ENCODE measurements at regions not wholly inside any gene's neighbourhood (a gene's known extent, or its start where the extent isn't known, plus 50 kb on each side); places are given as distances from the start of the nearest gene placed in this dataset.
"Not testable (repeated sequence)": the region's sequence is repeated elsewhere in the genome, so short reads cannot be mapped to it uniquely, and the experiment has no call there.

DNA sequence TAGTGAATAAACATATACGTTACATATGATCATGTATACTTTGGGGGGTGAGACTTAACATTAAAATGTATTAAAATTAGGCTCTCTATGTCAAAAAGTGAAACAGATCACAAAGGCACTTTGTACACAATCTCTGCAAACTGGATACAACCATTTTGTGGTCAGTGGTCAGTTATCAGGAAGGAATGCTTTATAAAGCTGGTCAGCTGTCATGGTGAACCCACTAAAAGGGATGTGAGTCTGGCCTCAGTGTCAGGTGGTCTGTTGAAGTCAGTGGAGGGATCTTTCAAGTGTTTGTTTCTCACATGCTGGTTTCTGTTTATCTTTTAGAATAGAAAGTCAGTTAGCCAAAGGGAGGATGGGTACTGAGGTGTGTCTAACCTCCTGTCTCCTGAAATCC, 875.5 kb upstream of the INTU start:
- DNase-seq: no peak

DNA sequence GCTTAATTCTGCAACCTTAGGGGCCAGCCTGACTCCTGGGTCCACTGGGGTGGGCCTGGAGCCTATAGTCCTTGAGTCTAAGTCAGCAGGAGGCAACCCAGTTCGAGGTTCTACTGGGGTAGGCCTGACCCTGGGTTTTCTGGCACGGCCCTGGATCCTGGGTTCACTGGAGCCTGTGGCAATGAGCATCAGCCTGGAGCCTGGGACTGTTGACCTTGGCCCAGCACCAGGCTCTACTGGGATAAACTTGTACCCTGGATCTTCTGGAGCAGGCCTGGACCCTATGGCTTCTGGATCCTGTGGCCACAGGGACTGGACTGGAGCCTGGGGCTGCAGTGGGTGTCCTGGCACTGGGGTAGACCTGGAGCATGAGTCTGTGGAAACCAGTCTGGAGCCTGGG, 874.3 kb upstream of the INTU start:
- DNase-seq: no peak

DNA sequence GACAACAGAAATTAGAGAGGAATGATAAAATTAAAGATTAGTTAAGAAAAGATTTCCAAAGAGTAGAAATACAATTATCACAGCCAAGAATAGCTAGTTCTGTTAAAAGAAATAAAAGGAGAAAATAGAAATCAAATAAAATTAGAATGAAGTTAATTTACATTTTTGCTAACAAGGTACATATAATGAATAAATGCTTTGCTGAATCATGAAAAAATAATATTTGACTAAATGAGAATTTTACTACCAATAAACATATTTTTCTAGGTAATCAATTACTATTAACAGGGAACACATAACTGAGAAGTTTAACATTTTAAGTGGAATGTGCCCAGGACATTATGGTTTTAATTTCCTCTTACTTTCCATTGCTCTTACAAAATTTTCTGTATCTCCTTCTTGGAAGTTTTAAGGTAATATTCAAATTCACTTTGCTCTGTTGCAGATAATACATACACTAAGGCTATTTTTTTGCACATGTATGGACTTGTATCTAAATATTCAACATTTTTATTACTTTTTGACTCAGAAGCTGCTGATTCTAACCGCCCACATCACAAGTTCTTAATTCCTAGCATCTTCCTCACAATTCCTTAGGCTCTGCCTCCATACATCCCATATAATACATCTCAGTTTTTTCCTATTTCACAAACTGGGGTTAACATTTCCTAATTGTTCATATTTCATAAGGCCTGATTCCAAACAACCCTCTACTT, 870.7 kb upstream of the INTU start:
- no peak for DNase-seq

DNA sequence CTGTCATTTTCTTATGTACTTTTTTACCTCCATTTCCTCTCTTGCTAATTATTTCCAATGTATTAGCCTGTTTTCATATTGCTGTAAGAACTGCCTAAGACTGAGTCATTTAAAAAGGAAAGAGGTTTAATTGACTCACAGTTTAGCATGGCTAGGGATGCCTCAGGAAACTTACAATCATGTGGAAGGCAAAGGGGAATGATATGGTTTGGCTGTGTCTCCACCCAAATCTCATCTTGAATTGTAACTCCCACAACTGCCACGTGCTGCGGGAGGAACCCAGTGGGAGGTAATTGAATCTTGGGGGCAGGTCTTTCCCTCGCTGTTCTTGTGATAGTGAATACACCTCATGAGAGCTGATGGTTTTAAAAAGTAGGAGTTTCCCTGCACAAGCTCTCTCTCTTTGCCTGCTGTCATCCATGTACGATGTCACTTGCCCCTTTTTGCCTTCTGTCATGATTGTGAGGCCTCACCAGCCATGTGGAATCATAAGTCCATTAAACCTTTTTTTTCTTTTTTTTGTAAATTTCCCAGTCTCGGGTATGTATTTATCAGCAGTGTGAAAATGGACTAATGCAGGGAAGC, 870.0 kb upstream of the INTU start:
- no peak for DNase-seq

DNA sequence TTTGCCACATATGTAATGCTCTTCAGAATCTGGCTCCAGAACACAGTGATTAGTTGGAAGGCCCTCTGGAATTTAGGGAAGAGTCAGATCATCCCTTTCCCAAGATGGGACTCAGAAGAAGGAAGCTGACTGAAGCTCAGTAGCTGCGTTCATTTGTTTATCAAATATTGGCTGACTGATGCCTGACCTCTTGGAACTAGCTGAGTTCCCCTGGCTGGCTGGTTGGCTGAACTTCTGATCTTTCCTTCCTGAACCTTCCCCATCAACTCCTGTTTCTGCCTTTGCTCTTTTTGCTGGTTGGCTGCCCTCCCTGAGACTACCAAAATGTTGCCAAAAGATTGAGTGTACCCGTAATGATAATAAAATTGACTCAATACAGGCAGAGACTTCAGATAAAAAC, 866.5 kb upstream of the INTU start:
- no peak for DNase-seq

DNA sequence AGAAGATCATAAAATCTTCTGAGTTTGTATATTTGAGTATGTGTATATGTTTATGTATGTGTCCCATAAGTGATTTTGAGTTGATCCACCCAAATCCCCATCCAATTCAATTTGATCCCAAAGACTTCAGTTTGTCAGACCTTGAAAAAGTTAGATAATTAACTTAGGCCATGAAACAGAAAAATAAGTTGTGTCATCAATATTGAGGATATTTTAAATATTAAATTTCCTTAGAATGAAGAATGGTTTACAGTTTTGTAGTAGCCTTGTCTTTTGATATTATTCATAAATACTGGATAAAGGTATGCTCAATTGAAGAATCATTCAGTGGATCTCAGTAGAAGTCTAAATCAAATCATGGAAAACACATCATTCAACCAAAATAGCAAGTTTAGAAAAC, 864.4 kb upstream of the INTU start:
- DNase-seq: no peak

DNA sequence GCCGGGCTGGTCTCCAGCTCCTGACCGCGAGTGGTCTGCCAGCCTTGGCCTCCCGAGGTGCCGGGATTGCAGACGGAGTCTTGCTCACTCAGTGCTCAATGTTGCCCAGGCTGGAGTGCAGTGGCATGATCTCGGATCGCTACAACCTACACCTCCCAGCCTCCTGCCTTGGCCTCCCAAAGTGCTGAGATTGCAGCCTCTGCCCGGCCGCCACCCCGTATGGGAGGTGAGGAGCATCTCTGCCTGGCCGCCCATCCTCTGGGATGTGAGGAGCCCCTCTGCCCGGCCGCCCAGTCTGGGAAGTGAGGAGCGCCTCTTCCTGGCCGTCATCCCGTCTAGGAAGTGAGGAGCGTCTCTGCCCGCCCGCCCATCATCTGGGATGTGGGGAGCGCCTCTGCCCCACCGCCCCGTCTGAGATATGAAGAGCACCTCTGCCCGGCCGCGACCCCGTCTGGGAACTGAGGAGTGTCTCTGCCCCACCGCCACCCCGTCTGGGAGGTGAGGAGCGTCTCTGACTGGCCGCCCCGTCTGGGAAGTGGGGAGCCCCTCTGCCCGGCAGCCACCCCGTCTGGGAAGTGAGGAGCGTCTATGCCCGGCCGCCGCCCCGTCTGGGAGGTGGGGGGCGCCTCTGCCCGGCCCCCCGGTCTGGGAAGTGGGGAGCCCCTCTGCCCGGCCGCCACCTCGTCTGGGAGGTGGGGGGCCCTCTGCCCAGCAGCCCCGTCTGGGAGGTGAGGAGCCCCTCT, 861.8 kb upstream of the INTU start:
- not testable (repeated sequence) for DNase-seq

DNA sequence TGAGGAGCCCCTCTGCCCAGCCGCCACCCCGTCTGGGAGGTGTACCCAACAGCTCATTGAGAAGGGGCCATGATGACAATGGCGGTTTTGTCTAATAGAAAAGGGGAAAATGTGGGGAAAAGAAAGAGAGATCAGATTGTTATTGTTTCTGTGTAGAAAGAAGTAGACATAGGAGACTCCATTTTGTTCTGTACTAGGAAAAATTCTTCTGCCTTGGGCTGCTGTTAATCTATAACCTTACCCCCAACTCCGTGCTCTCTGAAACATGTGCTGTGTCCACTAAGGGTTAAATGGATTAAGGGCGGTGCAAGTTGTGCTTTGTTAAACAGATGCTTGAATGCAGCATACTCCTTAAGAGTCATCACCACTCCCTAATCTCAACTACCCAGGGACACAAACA, 861.1 kb upstream of the INTU start:
- DNase-seq: not testable (repeated sequence)

DNA sequence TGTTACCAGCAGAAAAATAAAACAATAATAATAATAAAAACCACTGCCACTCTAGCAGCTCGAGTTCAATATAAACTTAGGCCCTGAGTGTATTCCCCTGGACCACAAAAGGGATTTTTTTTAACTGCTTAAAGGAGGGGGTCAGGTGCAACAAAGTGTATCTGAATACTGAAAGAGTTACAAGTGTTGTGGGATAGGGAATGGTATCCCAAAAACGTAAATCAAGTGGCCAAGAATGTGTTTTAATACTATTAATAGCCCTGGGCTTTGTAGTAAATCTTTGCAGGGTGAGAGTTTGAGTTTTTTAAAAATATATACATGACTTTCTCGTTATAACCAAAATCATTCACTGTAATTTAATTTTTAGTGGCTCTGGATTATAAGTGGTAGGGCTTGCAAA, 860.1 kb upstream of the INTU start:
- DNase-seq: no peak

DNA sequence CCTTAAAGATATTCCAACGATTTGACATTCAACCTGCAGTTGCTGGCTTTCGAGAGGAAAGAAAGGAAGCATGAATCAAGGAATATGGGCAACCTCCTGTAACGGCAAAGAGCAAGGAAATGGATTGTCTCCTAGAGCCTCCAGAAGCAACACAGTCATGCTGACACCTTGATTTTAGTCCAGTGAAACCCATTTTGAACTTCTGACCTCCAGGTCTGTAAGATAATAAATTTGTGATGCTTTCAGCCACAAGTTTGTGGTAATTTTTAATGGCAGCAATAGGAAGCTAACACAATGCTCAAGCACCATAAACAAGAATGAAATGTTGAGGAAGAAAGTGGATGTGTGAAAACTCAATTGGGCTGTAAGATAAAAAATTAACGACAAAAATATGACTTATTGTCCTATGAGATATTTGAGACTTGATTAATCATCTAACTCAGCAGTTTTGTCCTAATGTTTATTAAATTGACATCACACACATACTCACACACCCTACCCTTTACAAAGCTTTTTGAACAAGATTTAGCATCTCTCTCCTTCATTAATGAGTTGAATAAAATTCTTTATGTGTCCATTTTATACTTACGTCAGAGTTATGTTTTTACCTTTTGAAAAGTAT, 857.2 kb upstream of the INTU start:
- no peak for DNase-seq

DNA sequence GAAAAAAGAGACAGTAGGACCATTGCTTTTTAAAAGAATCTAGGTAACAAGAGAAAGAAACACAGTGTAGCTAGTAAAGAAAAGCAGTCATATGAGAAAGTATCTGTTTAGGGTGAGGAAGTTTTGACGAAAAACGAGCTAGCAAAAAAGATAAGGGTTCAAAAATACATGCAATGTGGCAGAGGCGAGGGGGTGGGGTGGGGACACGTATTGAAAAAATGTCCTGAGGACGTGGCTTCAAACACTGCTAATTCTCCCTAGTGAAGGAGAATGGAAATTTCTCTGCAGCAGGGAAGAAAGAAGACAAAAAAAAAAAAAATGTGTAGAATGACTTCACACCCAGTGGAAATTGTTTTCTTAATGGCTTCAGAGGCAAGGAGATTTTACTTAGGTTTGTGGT, 856.4 kb upstream of the INTU start:
- DNase-seq: no peak

DNA sequence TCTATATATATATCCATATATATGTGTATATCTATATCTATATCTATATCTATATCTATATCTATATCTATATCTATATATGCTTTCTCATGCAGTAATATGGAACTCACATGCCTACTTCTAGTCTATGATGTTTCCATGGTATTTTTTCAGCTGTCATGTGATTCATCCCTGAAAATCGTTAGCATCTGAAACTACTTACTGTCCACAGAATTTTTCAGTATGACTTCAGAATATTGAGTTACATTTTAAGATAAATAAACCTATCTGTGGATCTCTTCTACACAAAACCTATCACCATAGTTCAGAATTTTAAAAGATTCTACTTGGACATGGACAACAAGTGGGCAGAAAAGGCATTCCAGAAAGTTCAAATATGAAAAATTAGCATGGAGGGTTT, 855.1 kb upstream of the INTU start:
- DNase-seq: no peak

DNA sequence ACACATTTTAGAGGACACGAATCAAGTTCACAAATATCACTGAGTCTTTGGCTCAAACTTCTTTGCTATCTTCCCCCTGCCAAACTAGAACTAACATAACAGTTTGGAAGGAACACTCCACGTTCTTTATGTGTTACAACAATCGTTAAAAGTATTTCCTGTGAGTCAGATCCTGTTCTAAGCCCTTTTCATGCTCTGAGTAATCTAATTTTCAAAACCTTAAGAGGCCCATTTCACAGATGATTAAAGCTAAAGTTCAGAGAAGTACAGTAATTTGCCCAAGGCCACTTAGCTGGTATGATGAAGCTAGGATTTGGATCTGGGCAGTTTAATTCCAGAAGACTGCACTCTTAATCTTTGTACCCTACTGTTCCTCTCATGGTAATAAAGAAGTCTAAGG, 854.4 kb upstream of the INTU start:
- DNase-seq: no peak

DNA sequence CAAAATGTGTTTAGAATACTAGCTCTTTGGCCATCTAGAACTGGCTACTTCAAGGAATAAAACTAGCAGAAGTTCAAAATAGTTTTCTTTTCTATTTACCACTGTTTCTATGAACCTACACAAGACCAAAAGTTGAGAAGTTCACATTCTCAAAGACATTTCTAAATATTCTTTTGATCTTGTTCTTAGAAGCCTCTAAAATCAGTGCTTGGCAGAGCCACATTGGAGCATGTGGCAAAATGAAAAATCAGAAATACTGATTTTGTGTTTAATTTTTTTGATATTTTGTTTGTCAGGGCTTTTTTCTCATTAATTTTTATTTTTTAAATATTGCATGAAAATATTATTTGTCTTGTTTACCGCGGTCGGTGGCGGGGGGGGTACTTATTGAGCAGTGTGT, 853.8 kb upstream of the INTU start:
- no peak for DNase-seq

DNA sequence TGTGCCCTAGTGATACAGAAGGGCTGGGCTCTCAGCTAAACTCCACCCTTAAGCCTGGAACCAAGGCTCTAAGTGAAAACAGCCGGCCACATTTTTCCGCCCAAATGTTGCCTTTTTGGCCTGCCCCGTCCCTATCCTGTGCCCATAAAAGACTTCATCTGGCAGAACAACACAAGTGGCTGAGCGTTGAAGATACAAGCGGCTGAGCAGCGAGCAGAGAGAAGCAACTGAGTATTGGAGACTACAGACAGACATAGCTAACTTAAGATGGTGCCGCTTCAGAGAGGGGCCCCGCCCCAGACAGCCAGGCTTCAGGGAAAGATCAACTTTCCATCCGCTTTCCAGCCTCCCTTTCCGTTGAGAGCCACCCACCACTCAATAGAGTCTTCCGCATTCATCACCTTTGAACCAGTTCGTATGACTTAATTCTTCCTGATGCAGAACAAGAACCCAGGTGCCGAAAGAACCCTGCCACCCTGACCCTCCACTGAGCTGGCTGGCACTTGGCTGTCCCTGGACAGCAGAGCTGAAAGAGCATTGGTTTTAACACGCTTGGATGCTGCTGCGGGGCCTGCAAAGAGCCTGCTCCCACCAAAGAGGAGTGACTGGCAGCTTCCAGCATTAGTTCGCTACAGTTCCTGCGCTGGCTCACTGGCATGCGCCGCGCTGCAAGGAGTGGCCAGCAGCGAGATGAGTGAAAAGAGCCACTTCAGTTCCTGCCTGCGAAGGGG, 853.2 kb upstream of the INTU start:
- DNase-seq: no peak

DNA sequence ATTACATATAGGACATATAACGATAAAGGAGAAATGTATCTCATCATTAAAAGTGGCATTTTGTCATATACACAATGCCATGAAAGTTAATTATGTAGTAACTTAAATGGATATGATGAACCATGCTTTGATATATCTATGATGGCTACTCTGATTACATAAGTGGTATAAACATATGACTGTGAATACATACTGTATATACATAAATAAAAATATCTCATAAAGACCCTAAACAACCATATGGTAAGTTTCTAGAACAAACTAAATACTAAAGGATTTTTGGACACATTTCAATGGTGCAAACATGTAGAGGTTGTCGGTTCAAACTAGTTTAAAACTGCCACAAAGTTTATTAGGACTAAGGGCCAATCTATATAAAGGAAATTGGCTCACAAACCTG, 849.6 kb upstream of the INTU start:
- DNase-seq: no peak

DNA sequence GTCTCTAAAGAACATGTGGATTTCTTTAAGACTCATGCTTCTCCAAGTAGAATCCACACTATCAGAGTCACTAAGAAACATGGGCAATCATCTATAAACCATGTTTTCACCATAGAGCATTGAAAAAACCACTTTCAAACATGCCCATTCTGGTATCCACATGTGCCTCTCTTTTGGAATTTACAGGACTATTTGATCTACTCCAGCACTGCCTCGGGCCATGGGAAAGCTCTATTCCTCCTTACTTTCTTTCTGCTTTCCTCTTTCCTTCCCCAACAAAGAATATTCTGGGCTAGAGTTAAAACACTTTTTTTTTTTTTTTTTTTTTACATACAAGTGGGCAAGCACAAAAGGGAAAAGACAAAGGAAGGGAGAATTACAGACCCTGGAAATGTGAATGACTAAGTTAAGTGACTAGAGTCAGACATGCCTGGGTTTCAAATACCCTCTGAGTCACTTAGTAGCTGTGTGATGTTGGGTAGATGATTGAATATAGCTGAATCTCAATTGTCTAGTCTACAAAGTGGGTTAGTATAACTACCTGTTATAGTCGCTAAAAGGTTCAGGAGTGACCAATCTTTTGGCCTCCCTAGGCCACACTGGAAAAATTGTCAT, 847.7 kb upstream of the INTU start:
- no peak for DNase-seq

DNA sequence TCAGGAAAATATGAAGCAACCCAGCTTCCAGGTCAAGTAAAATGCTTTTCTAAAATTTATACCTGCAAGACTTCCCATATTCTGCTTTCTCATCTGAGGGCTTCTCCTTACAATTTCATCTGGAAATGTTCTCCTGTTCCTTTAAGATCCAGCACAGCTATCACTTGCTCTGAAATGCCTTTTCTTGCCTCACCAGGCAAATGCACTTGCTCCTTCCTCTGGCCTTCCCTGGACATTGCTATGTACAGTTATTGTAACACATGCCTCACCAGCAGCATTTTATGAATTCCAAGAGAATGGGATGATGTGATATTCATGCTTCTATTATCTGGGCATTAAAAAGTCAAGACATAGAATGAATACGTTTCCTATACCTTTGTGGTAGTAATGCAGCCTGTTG, 842.1 kb upstream of the INTU start:
- no peak for DNase-seq

DNA sequence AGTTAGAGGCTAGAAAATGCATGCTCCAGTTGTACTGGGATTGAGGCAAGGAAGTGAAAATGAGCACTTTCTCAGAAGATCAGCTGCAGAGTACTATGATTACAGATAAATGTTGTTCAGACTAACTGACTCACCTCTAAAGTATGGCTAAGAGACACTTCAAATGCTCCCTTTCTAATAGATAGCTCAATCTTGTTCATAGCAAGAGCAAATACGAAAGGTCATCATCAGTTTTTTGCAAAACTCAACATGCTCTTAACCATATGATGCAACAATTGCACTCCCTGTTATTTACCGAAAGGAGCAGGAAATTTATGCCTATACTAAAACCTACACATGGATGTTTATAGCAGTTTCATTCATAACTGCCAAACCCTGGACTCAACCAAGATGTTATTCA, 838.4 kb upstream of the INTU start:
- no peak for DNase-seq

DNA sequence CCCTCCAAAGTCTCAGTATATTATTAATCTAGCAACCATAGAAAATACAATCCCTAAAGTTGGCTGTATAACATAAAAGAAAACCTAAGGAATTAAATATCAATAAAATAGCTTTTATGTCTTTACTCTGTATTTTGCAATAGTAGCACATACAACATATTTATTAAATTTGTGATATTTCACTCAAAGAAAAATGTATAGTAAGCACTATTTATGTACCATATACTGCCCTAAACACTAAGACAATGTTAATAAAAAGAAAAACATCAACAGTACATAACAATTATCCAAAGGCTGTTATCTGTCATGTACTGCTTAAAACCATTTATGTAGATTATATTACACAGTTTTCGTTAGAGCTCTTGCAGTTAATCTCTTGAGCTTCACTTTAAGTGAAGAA, 834.5 kb upstream of the INTU start:
- no peak for DNase-seq

DNA sequence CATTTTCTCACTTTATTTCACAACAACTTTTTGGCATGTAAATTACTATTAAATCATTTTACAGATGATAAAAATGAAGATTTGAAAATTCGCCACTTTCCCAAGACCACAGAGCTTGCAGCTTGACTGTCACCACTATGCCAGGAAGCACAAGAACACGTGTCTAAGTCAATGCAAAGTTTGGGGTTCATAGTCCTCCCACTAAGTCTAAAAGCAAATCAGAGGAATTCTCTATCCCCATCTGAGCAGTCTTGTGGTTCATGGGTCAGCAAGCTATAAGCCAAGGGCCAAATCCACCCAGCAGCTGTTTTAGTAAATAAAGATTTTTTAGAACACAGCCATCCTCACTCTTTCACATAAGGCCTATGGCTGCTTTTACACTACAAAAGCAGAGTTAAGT, 833.3 kb upstream of the INTU start:
- DNase-seq: no peak

DNA sequence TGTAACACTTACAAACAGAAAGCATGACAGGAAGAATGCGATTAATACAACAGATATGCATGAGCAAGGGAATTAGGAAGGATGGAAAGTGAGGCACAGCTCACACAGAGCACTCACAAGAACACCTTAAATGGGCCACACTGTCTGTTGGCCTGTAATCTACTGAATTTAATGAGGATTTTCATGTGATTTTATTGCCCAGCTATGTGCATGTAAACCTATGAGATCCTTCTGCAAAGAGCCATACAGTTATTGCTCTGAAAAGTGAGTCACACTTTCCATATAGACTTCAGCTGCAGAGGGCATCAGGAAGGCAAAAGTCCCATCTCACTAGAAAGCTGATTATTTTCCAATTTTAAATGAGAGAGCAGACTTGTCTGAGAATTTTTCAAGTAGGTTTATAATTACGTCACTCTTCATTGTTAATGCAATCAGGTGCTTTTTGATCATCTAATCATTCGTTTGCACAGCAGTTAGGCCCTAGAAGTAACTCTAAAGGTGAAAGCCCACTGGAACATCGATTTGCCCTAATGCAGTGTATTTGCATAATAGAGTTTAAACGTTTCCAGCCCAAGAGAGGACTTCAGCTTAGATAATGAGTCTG, 832.7 kb upstream of the INTU start:
- DNase-seq: no peak
